H1 (cell line): ENCODE measurements at regions not wholly inside any gene's neighbourhood (a gene's known extent, or its start where the extent isn't known, plus 50 kb on each side); places are given as distances from the start of the nearest gene placed in this dataset.

Experiments
- TF ChIP-seq, protein P1 (sequence below): fragments of 300-600 bp; sonication (generic); IDR thresholded peaks from 2 replicates; pipeline ENCODE4 v1.7.1; 2012; ENCODE audit warnings: low read length, moderate library complexity, mild to moderate bottlenecking, inconsistent platforms; ENCODE audit not compliant: insufficient replicate concordance

DNA sequence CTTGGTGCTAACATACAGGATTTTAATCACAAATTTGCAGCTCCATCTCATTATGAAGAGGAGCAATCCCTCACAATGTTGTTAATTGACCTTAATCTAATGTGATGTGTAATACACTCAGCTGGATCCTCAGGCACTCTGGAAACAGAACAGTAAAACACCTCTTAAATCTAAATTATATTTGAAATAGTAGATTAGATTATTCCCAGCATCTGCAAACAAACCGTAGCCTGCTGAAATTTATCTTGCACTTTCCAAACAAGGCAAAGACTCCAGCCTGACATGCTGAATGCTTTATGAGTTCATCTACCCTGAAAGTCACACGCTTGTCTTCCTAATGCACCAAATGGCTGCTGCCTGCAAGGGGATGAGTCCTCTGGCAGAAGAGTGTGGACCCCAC, 402.3 kb upstream of the GYPC start (continued):
- TF ChIP-seq, protein P1, sequence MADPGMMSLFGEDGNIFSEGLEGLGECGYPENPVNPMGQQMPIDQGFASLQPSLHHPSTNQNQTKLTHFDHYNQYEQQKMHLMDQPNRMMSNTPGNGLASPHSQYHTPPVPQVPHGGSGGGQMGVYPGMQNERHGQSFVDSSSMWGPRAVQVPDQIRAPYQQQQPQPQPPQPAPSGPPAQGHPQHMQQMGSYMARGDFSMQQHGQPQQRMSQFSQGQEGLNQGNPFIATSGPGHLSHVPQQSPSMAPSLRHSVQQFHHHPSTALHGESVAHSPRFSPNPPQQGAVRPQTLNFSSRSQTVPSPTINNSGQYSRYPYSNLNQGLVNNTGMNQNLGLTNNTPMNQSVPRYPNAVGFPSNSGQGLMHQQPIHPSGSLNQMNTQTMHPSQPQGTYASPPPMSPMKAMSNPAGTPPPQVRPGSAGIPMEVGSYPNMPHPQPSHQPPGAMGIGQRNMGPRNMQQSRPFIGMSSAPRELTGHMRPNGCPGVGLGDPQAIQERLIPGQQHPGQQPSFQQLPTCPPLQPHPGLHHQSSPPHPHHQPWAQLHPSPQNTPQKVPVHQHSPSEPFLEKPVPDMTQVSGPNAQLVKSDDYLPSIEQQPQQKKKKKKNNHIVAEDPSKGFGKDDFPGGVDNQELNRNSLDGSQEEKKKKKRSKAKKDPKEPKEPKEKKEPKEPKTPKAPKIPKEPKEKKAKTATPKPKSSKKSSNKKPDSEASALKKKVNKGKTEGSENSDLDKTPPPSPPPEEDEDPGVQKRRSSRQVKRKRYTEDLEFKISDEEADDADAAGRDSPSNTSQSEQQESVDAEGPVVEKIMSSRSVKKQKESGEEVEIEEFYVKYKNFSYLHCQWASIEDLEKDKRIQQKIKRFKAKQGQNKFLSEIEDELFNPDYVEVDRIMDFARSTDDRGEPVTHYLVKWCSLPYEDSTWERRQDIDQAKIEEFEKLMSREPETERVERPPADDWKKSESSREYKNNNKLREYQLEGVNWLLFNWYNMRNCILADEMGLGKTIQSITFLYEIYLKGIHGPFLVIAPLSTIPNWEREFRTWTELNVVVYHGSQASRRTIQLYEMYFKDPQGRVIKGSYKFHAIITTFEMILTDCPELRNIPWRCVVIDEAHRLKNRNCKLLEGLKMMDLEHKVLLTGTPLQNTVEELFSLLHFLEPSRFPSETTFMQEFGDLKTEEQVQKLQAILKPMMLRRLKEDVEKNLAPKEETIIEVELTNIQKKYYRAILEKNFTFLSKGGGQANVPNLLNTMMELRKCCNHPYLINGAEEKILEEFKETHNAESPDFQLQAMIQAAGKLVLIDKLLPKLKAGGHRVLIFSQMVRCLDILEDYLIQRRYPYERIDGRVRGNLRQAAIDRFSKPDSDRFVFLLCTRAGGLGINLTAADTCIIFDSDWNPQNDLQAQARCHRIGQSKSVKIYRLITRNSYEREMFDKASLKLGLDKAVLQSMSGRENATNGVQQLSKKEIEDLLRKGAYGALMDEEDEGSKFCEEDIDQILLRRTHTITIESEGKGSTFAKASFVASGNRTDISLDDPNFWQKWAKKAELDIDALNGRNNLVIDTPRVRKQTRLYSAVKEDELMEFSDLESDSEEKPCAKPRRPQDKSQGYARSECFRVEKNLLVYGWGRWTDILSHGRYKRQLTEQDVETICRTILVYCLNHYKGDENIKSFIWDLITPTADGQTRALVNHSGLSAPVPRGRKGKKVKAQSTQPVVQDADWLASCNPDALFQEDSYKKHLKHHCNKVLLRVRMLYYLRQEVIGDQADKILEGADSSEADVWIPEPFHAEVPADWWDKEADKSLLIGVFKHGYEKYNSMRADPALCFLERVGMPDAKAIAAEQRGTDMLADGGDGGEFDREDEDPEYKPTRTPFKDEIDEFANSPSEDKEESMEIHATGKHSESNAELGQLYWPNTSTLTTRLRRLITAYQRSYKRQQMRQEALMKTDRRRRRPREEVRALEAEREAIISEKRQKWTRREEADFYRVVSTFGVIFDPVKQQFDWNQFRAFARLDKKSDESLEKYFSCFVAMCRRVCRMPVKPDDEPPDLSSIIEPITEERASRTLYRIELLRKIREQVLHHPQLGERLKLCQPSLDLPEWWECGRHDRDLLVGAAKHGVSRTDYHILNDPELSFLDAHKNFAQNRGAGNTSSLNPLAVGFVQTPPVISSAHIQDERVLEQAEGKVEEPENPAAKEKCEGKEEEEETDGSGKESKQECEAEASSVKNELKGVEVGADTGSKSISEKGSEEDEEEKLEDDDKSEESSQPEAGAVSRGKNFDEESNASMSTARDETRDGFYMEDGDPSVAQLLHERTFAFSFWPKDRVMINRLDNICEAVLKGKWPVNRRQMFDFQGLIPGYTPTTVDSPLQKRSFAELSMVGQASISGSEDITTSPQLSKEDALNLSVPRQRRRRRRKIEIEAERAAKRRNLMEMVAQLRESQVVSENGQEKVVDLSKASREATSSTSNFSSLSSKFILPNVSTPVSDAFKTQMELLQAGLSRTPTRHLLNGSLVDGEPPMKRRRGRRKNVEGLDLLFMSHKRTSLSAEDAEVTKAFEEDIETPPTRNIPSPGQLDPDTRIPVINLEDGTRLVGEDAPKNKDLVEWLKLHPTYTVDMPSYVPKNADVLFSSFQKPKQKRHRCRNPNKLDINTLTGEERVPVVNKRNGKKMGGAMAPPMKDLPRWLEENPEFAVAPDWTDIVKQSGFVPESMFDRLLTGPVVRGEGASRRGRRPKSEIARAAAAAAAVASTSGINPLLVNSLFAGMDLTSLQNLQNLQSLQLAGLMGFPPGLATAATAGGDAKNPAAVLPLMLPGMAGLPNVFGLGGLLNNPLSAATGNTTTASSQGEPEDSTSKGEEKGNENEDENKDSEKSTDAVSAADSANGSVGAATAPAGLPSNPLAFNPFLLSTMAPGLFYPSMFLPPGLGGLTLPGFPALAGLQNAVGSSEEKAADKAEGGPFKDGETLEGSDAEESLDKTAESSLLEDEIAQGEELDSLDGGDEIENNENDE: no peak
